AG10803 (cell line): ENCODE measurements at regions not wholly inside any gene's neighbourhood (a gene's known extent, or its start where the extent isn't known, plus 50 kb on each side); places are given as distances from the start of the nearest gene placed in this dataset.

ENCODE experiments used
- DNase-seq: peaks from one replicate; pipeline ENCODE4 v3.0.0; 2010; ENCODE audit warnings: low read depth
- H3K4me3 ChIP-seq: 2 replicates; pipeline ENCODE4 v1.5.1; 2011; ENCODE audit warnings: mild to moderate bottlenecking, low read length, control low read depth
- TF ChIP-seq, protein P1 (sequence below): conservative IDR thresholded peaks from 2 replicates; pipeline ENCODE4 v1.5.1; 2011; ENCODE audit warnings: mild to moderate bottlenecking, low read length, control low read depth, inconsistent platforms

DNA sequence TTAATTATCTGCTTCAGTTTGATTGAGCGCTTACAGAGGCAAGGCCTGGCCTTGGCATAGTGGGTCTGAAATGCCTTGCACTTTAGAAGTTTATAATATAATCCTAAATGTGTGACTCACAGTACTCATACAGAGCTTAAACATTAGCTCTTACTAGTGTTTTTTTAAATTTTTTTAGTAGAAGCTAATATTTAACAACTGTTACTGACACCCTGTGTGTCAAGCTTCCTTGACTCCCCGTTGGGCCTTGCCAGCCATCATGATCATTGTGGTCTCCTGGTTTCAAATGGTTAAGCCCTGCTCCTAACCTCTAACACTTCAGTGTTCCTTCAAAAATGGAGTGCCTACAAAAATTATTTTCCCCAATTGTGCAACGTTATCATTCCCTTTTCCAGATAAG is 126.9 kb downstream of the GALC start:
- TF ChIP-seq, protein P1, sequence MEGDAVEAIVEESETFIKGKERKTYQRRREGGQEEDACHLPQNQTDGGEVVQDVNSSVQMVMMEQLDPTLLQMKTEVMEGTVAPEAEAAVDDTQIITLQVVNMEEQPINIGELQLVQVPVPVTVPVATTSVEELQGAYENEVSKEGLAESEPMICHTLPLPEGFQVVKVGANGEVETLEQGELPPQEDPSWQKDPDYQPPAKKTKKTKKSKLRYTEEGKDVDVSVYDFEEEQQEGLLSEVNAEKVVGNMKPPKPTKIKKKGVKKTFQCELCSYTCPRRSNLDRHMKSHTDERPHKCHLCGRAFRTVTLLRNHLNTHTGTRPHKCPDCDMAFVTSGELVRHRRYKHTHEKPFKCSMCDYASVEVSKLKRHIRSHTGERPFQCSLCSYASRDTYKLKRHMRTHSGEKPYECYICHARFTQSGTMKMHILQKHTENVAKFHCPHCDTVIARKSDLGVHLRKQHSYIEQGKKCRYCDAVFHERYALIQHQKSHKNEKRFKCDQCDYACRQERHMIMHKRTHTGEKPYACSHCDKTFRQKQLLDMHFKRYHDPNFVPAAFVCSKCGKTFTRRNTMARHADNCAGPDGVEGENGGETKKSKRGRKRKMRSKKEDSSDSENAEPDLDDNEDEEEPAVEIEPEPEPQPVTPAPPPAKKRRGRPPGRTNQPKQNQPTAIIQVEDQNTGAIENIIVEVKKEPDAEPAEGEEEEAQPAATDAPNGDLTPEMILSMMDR: no peak
- no peak overlapping the region for H3K4me3 ChIP-seq
- DNase-seq: no peak

DNA sequence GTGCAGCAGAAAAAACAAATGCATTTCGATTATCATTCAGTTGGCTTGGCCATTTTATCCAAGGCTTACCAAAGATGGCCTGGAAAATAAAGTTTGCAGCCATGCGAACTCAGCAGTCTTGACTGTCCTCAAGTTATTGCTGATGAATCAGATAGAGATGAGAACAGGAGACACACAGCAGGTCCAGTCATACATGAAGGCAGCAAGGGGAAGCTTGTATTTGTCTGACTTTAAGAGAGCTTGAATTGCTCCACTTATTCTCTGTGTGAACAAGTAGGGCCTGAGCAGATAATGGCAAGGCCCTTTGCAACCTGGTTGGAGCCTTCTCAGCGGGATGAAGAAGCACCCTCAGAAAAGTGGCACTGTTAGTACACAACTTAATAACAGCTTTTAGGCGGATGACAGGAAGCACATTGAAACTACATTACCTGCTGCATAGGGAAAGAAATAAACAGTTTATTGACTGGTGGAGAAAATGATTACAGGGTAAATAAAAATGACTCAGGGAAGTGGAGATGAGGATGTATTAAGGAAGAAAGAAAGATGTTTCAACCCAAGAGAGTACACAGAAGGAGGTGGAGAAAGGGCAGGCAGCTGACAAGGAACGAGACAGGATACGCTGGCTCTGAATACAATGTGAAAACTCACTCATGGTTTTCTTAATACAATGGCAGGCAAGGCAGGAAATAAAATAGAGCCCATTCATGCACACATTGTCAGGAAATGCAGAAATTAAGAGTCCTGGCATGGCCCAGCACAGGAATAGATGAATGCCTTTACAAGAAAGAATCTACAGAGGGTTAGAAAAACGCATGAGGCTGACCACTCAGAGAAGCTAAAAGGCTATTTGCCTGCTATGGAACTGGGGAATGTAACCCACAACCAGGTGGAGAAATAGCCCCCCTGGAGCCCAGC is 128.4 kb downstream of the GALC start:
- TF ChIP-seq, protein P1: no peak
- H3K4me3 ChIP-seq: no peak overlapping the region
- DNase-seq: no peak

DNA sequence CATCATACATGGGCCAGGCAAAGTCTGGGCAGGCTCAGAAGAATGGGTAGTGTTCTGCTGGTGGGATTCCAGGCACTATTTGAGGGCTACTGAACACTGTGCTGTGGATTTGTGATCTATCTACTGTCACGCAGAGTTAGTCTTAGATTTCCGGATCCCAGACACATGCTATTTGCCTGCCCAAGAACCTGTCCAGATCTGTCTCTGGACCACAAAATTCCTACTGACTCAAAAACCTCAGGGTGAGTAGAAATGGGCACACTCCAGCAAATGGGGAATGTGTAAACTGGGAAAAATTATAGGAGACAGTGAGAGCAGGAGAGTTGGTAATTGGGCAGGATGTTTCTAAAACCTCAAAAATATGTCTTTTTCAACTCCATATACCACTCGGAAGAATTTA is 129.9 kb downstream of the GALC start:
- TF ChIP-seq, protein P1: no peak
- DNase-seq: no peak
- H3K4me3 ChIP-seq: no peak overlapping the region

DNA sequence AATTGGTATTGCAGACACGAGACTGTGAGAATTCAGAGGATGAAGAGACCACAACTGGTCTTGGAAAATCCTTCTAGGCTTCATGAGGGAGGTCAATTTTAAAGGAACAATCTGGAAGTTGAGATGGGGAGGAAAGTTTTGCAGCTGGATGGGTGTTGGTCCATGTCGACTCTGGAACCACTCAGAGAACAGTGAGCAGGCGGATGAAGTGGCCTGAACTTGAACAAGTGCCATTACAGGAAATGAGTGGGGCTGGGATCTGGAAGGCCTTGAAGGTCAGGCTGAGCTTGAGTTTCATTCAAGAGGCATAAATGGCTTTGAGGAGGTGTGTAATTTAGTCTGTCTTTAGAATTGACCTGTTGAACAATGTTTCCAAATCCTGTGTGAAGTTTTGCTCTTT is 140.9 kb downstream of the GALC start:
- DNase-seq: no peak
- H3K4me3 ChIP-seq: no peak overlapping the region
- TF ChIP-seq, protein P1: no peak

DNA sequence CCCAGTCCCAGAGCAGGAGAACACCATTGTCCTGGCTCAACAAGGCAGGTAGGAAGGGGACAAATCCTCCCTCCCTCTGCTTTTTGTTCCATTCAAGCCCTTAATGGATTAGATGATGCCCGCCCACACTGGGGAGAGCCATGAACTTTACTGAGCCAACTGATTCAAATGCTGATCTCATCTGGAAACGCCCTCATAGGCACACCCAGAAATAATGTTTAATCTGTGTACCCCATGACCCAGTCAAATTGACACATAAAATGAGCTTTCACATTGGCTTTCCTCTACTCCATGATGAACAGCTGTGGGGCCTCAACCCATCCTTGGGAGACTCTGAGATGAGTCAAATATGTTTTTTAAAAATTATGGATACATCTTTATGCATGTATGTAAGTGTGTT is 141.8 kb downstream of the GALC start:
- H3K4me3 ChIP-seq: no peak overlapping the region
- no peak for DNase-seq
- TF ChIP-seq, protein P1: no peak

DNA sequence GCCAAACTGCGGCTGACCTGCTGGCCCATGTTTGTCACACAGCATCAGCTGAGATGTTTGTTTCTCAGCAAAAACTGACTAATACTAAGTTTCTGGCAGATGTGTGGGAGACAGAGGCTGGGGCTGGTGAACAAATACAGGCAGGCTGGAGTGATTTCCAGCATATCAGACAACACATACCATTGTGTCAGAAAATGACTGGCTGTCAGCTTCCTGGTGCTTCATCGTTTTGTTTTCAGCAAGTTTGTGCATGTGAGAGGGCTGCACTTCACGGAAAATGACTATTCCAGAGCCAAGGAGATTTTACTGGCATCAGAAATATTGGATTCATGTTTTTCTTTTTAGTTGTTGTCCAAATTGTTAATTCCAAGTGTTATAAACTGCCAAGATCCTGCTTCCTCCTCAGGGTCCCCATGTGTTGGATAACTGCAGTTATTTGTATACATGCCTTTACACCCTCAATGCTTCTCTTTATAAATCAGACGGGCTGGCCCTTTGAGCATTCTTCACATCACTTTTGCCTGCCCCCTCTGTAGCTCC is 145.7 kb downstream of the GALC start:
- TF ChIP-seq, protein P1: no peak
- DNase-seq: no peak

DNA sequence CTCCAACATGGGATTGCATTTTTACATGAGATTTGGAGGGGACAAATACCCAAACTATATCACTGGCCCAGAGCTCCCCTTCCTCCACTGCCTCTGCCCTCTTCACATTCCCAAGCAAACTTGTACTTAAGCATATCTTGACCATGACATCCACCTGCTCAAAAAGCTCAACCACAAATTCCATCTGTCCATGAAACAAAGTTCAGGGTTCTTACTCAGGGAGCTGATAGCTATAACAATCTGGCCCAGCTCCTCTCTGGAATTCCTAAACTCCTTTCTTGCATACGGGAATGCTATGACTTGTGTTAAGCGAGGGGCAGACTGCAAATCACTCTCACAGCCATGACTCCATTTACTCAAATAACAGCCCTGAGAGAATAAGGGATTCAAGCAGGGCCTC is 152.1 kb downstream of the GALC start:
- H3K4me3 ChIP-seq: no peak overlapping the region
- TF ChIP-seq, protein P1: no peak
- no peak for DNase-seq

More for the DNA sequence above, 145.7 kb downstream of the GALC start:
- H3K4me3 ChIP-seq: no peak overlapping the region
